CD4-positive, alpha-beta T cell treated with Interleukin-17A for 4 hours (primary cell): ENCODE measurements at regions not wholly inside any gene's neighbourhood (a gene's known extent, or its start where the extent isn't known, plus 50 kb on each side); places are given as distances from the start of the nearest gene placed in this dataset.

Experiments used
- DNase-seq: peaks from one replicate; pipeline ENCODE4 v3.0.0-alpha.2; 2020; ENCODE audit warnings: mixed read lengths

DNA sequence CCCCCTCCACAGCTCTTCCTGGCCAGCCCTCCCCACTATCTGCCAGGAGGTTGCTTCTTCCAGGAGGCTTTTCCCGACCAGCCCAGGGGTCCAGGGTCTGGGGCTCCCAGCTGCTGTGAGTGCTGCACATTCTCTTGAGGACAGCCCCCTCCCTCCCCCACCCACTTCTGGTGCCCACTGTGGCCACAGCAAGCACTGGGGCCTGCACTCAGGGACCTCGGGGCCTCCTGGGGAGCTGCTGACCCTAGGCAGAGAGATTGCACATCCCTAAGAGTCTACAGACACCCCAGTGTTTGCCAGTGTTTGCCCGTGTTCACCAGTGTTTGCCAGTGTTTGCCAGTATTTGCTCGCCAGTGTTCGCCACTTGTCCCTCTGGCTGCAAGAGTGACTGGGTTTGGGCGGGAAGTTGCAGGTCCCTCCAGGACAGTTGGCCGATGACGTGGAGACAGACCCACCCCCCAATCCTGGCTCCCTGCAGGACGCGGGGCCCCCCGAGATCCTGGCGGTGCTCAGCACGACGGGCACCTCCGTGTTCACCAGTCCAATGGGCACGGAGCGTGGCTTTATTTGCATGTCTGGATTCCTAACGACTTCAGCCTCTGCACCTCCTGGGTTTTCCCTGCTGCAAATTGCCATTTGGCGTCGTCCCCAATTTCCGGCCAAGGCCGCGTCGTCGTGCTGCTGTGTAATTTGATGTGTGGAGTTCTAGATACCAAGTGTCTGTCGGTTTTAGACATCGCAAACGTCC is 87.5 kb upstream of the NKX1-1 start:
- DNase-seq: no peak

DNA sequence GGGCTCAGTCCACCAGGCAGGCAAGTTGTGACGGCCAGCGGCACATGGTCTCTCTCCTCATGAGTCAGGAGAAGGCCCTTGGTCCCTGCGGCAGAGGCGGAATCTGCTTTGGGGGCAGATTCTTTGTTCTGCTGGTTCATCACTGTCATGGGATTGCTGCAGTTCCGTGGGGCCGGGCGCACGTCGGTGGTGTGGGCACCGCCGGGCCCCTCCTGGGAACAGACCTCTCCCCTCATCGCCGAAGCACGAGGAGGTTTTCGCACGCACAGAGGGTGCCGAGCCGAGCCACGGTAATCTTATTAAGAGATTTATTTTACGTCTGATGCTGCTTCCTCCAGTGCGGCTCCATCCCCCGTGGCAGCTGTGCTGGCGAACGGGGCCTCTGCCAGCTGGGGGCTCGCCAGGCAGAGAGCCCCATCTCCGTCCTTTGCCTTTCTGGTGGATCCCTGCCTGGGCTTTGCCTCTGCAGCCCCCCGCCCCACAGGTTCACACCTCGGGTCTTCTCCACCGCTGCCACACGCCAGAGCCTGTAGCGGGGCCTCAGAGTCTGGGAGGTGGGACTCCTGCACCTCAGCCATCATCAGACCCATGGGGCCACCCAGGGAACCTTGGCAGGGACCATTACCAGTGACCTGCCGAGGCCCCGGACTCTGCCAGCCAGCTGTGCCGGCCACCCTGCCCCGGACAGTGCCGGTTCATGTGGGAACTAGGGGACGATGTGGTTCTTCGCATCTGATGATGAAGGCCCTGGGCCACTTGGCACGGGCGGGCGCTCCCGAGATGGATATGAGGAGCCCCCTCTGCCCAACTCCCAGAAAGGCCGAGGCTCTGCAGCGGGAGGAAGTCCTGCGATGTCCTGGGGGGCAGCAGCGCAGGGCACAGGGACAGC is 86.7 kb upstream of the NKX1-1 start:
- DNase-seq: no peak

DNA sequence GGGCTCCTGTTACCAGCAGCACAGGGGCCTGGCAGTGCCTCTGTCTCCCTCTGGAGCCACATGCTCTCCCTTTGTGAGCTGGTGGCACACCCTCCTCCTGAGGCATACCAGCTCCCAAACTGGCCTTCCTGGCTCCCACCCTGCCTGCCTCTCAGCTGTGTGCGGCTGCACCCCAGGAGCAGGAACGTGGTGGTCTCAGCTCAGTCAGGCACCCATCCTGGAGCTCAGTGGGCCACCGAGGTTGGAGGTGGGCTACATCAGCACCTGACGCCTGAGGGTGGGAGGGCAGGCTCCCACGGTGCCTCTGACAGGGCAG is 85.9 kb upstream of the NKX1-1 start:
- DNase-seq: no peak

DNA sequence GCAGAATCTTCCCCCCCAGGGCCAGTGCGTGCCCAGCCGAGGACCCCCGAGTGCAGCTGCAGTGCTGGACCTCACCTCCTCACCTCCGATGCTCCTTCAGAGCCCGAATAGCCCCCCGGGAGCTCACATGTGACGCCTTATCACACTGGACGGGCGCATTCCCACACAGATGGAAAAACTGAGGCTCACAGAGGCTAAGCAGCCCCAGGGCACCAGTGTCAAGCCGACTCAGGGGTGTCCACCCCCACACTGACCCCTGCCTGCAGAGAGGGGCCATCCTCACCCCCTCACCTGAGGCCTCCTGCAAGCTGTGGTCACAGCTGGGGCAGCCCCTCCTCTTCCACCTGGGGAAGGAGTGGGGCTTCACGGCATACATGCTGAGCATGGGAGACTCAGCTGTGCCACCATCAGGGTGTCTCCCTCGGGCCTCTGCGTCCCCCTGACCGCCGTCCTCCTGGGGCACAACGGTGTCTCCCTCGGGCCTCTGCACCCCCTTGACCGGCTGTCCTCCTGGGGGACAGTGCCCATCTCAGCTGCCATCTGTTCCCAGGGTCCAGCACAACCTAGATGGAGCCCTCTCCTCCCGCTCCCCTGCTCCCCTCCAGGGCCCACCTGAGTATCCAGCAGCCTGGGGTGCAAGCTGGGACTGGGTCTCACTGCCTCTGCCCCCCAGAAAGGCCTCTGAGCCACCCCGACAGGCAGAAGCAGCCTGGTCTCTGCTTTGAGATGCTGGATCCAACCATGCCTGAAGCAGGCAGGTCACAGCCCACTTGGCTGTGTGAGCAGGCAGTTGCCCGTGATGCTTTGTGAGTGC is 85.3 kb upstream of the NKX1-1 start:
- no peak for DNase-seq

DNA sequence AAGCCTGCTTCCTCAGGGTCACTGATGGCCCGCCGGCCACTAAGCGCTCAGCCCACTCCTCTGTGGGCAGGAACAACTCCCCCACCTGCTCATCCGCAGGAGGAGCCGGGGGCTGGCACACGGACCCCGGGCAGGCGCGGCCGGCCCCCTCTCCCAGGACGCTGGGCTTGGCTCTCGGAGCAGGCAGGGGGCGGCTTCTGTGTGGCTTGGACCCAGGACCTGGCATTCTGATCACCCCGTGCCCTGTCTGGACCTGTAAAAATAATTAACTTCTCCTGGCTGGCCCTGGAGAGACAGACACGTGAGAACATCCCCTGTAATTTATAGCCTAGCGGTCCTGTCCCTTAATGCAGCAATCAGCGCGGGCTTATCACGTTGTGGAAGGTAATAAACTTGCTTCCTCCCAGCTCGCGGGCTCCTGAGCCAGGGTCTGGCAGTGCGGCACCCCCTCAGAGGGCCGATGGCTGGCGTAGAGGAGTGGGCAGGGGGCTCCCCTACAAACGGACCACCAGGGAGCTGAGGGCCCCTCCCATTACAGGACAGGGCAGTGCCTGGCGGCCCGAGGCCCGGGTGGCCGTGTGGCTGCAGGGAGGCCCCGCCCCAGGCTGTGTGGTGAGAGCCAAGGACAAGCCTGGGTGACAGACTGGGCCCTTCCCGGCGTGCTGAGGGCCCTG is 84.5 kb upstream of the NKX1-1 start:
- DNase-seq: no peak

DNA sequence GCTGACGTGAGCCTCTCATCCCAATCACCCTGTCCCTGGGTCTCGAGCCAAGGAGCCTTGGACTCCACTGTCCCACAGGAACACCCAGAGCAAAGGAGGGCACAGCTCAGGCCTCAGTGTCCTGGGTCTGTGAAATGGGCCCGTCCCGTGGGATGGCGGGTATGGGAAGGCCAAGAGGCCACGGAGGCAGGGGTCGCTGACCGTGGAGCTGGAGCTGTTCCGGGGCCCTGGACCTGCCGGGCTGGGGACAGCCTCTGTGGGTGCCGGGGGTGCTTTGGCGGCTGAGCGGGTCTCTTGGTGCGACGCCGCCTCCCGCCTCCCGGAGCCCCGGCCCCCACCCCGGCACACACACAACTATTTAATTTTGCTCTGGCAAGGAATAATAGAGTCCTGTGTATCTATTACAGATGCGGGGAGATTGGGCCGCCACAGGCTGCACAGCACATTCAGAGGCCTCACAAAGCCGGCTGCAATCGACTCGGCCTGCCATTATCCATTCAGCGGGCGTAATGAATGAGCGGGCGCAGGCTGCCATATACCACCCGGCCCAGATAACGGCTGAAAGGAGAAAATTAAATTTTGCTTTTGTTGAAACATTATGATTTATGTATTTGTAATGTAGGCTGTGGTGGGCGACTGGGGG is 83.9 kb upstream of the NKX1-1 start:
- DNase-seq: no peak

DNA sequence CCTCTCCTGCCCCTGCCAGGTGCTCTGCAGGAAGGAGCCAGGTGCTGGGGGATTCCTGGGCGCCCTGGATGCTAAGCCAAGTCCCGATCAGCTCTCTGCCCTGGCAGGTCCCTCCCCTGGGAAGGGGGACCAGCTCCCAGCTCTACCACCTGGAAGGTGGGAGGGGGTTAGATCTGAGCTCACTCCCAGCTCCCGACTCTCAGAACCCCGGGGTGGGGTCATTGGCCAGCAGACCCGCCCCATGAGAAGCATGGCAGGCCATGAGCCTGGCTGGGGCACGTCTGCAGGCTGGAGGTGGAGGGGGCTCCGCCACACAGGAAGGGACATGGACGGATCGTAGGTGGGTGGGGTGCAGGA is 83.4 kb upstream of the NKX1-1 start:
- DNase-seq: no peak

DNA sequence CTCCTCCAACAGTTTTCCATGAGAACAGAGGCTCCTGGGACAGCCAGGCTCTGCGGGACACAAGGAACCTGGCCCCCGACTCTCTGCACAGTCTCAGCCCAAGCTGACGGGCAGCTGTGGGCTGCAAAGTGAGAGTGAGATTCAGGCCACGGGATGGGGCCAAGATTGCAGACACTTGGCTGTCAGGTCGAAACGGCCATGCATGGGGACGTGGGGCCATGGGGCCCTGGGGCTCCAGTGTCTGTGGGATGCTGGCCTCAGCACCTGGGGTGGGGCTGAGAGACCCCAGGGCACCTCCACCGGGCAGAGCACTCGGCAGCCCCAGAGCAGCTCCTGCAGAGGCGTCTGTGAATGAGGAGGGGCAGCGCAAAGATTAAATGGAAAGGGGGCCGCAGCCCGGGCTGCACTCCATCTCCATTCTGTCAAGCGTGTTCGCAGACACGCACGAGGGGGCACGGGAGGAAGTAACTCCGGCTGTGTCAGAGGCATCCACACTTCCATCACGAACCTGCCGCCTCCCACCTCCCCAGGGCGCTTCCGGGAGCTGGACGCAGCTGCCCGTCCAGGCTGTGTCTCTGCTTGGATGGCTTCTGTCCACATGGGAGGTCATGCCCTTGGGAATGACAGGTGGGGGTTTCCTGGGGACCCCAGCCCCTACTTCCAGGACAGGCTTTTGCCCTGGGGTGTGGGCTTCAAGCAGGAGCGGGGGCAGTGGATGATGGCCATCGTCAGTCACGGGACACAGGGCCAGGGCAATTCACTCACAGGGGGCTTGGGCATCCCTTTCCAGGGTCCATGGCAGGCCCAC is 82.8 kb upstream of the NKX1-1 start:
- DNase-seq: no peak

DNA sequence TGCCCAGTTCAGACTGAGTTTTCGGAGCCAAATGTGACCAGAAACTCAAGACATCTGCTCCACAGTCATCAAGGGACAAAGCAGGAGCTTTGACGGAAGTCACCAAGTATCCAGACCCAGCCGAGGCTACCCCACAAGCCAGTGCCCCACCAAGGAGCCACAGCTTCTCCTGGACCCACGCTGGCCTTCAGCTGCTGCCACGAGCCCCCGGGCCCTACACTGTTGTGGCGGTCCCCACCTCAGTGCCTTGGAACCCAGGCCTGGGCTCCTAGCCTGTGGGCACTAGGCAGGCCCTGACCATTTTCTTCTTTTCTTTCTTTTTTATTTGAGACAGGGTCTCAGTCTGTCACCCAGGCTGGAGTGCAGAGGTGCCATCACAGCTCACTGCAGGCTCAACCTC is 82.1 kb upstream of the NKX1-1 start:
- no peak for DNase-seq

DNA sequence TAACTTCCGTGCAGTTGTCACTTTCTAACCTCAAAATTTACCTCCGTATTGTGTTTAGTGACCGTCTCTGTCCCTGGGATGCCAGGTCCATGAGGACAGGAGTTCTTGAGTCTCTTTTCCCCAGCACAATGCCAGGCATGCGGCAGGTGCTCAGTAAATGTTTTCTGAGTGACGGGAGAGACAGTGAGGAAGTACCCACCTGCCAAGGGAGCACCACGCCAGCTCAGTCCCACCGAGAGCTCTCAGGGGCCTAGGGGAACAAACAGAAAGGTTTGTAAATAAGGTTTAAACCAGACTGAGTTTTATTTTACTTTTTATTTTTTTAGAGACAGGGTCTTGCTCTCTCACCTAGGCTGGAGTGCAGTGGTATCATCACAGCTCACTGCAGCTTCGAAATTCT is 81.5 kb upstream of the NKX1-1 start:
- no peak for DNase-seq

DNA sequence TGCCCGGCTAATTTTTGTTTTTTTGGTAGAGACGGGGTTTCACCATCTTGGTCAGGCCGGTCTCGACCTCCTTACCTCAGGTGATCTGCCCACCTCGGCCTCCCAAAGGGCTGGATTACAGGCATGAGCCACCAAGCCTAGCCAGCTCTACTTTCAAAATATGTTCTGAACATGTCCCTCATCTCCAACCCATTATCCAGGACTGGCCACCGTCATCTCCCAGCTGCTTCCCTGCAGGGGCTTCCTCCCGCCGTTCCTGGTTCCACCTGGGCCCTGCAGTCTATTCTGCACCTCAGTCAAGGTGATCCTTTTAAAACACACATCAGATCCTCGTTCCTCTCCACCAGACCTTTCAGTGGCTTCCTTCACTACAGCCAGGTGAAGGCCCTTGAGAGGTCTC is 80.9 kb upstream of the NKX1-1 start:
- no peak for DNase-seq

DNA sequence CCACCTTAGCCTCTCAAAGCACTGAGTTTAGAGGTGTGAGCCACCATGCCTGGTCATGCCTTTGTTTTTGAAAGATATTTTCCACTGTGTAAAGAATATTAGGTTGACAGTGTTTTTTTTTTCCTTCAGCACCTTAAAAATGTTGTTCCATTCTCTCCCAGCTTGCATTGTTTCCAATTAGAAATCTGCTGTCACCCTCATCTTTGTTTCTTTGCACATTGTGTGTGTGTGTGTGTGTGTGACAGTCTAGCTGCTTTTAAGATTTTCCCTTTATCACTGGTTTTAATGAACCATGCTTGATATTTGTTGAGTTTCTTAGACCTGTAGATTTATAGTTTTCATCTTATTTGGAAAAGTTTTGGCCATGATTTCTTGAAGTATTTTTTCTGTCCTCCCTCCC is 79.0 kb upstream of the NKX1-1 start:
- DNase-seq: no peak

DNA sequence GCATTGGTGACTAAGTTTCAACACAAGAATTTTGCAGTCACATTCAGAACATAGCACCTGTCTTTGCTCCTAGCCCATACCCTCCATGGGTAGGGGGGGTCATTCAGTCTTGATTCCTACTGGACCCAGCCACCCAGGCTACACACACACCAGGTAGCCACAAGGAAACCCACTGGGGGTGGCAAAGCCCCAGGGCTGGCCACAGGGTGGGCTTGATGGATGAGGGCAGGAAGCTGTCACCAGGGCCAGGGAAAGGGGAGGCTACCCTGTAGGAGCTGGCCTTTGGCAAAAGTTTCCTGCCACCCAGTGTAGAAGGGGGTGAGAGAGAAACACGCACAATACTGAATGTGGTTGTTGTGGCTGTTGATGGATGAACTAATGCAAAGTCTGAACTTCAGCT is 74.5 kb upstream of the NKX1-1 start:
- DNase-seq: no peak

DNA sequence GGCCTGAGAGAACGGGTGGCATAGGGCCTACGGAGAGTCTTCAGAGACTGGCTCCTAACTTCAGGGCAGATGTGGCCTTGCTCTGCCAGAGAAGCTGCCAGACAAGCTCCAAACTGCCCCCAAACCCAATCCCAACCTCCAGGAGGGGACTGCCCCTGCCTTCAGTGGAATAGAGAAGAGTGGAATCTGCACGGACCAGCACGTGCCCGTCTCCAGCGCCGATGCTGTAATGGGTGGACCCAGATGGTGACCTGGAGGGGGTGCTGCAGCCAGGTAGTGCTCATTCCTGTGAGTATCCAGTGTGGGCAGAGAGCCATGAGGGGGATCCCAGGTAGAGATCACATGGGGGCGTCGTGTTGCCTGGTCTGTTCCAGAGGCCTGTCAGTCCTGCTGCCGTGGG is 73.2 kb upstream of the NKX1-1 start:
- no peak for DNase-seq

DNA sequence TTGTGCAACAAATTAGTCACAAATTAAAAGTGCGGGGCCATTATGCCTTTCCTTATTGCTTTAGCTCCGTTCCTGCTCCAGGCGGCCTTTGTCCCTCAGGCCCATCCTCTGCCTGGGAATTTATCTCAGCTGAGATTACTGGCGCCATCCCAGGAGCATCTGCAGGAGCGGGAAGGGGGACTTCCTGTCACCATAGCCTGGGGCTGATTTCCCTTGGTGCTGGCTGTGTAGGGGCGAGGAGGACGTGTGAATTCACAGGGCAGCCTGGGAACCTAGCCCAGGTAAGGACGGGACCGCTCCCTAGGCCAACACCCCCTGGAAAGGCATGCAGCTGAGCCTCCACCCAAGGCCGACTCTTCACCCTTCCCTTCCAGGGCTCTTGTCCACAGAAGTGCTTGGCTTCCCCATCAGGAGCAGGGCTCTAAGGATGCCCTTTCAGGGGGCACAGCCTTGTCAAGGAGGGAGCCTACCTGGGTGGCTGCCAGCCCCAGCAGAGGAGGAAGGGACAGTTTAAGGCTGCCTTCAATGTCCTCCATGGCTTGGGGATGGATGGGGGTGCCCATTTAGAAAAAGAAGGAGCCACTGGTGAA is 72.6 kb upstream of the NKX1-1 start:
- no peak for DNase-seq

DNA sequence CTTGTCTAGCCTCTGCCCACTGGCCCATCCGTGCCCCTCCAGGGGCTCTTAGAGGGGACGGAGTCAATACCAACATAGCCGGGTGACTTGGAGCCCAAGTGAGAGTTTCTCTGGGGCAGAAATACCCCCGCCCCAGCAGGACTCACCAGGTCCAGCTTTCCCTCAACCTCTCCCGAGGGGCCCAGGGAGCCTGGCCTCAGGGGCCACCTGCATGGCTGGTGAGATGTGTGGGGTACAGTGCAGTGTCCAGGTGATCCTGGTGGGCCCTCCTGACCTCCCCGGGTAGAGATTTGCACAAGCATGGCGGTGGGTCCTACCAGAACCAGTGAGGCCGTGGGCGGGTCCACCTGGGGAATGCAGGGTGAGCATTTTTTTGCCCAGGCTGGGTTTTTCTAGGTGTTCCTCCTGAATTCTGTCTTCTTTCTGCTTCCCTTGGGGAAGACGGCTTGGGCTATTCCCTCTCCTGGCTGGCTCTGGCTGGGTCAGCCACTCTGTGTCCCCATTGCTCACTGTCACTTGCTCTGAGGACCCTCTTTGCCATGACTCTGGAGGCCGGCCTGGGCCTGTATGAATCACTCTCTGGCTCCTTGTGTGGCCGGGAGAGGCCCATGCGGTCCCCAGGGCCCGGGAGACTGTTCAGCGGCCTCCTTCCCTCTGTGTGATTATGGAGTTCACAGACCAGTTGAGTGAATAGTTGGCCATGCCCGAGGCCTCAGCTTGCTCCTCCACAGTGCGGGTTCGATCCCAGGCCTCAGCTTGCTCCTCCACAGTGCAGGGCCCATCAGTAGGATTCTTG is 71.0 kb upstream of the NKX1-1 start:
- no peak for DNase-seq

DNA sequence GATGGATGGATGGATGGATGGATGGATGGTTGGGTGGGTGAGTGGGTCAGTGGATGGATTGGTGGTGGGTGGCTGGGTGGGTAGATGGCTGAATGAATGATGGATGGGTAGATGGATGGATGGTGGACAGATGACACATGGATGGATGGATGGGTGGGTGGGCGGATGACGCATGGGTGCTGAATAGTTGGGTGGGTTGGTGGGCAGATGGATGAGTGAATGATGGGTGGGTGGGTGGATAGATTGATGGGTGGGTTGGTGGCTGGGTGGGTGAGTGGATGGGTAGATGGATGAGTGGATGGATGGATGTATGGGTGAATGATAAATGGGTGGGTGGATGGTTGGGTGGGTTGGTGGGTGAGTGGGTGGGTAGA is 69.9 kb upstream of the NKX1-1 start:
- no peak for DNase-seq

DNA sequence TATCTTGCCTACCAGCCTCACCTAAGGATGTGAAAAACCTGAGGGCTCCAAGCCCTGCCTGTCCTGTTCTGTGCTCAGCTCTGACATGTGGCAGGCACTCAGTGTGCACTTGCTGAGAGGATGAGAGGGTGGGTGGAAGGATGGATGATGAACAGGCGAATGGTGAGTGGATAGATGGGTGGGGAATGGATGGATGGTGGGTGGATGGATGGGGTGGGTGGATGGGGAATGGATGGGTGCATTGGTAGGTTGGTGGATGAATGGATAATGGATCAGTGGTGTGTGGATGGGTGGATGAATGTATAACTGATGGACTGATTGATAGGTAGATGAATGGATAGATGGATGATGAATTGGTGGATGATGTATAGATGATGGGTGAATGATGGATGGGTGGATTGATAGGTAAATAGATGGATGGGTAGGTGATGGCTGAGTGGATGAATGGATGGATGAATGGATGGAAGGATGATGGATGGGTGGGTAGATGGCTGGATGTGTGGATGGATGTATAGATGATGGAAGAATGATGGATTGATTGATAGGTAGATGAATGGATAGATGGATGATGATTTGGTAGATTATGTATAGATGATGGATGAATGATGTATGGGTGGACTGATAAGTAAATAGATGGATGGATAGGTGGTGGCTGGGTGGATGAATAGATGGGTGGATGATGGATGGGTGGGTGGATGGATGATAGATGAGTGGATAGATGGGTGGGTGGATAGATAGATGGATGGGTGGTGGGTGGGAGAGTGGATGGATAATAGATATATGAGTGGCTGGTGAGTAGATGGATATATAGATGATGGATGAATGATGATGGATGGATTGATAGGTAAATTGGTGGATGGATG is 69.3 kb upstream of the NKX1-1 start:
- no peak for DNase-seq
